Tibial nerve (tissue), 4 donors: ENCODE measurements at regions not wholly inside any gene's neighbourhood (a gene's known extent, or its start where the extent isn't known, plus 50 kb on each side); places are given as distances from the start of the nearest gene placed in this dataset.

ENCODE experiments used
- DNase-seq, 2 donors: peaks; one replicate each; pipeline ENCODE4 v3.0.0-alpha.2; 2019; ENCODE audit warnings: low spot score in 2 of 2
- H3K27ac ChIP-seq, 4 donors: fragments of 200-600 bp; sonication (generic) in 3 of 4; one replicate each; pipeline ENCODE4 v1.5.1; 2017 to 2019; ENCODE audit warnings: mild to moderate bottlenecking in 1 of 4
- H3K27me3 ChIP-seq, 2 donors: fragments of 200-600 bp; sonication (generic) in 1 of 2; one replicate each; pipeline versions ENCODE4 v1.5.1 to v1.6.0; 2017 to 2019
- H3K36me3 ChIP-seq, 3 donors: fragments of 200-600 bp; sonication (generic); one replicate each; pipeline ENCODE4 v1.5.1; 2018 to 2019
- H3K4me1 ChIP-seq, 4 donors: fragments of 200-600 bp; sonication (generic) in 3 of 4; one replicate each; pipeline ENCODE4 v1.5.1; 2017 to 2019
- H3K4me3 ChIP-seq, 4 donors: fragments of 200-600 bp; sonication (generic) in 3 of 4; one replicate each; pipeline ENCODE4 v1.5.1; 2017 to 2019; ENCODE audit warnings: mild to moderate bottlenecking in 1 of 4, moderate library complexity in 1 of 4
- H3K9me3 ChIP-seq, 4 donors: fragments of 200-600 bp; sonication (generic) in 3 of 4; one replicate each; pipeline ENCODE4 v1.5.1; 2017 to 2019
- EP300 ChIP-seq, 2 donors: sonication (generic); formaldehyde crosslinking; IDR thresholded peaks; one replicate each; pipeline ENCODE4 v1.6.1; 2017; ENCODE audit warnings: antibody characterized with exemption in 2 of 2, mild to moderate bottlenecking in 1 of 2
- POLR2A ChIP-seq, 2 donors: fragments of 450-650 bp; IDR thresholded peaks; one replicate each; pipeline ENCODE4 v1.6.1; 2017; ENCODE audit warnings: antibody characterized with exemption in 2 of 2, mild to moderate bottlenecking in 2 of 2, moderate library complexity in 2 of 2
- WGBS, 2 donors: methylation state at CpG; one replicate each; pipeline ENCODE4 v1.1.5; 2018; 5-methylcytosine and 5-hydroxymethylcytosine counted together
- TF ChIP-seq, protein P1 (sequence below), 5 experiments: fragments of 200-600 bp in 3 of 5; fragments of 450-650 bp in 2 of 5; sonication (generic) in 3 of 5; IDR thresholded peaks; one replicate each; pipeline ENCODE4 v1.5.1; 2016 to 2019; ENCODE audit warnings: antibody characterized with exemption in 5 of 5, mild to moderate bottlenecking in 3 of 5, moderate library complexity in 2 of 5

DNA sequence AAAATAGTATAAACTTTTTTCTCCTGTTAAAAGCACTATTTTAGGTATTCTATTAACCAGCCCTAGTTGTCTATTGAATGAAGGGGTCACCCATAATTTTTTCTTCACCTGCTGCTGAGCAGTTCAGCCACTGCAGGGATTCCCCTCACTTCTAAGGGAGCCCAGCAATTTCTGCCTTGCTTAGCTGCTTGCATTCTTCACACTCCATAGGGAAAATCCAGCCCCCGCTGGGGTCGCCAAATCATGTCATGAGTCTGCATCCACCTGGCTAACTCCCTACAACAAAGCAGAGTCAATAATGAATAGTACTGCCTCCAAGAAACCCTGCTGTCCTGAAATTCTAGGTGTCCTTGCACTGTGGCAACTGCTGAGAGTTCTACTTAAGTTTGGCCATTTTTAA lies 886.5 kb downstream of the CDY2B start:
- no peak for DNase-seq
- WGBS, 2 donors, result 76% methylated on average over 2 of the region's 2 CpGs; no CpG with 5 or more reads in 1 of the 2 donors

DNA sequence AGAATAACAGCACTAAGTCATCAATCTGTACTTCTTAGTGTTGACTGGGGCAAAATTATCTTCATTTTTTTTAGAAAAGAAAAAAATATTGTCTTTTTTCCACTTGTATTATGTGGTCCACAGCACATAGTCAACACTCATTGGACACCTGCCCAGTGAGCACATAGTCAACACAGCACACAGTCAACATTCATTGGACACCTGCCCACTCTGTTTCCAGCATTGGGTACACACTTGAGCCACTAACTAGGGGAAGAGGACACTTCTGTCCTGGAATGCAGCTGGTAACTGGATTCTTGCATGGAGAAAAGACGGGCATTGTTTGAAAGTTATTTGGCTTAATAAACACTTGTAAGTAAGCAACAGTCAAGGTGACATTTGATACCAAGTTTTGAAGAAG lies 898.2 kb downstream of the CDY2B start:
- no peaks in the 10 kb centered on the region for H3K4me1 ChIP-seq
- no peak for DNase-seq
- H3K36me3 ChIP-seq, result no peaks in the 10 kb centered on the region
- TF ChIP-seq POLR2A (IDR thresholded peaks at IDR 0.05), result no peak
- no peak for TF ChIP-seq EP300 (IDR thresholded peaks at IDR 0.05)
- TF ChIP-seq, protein P1, sequence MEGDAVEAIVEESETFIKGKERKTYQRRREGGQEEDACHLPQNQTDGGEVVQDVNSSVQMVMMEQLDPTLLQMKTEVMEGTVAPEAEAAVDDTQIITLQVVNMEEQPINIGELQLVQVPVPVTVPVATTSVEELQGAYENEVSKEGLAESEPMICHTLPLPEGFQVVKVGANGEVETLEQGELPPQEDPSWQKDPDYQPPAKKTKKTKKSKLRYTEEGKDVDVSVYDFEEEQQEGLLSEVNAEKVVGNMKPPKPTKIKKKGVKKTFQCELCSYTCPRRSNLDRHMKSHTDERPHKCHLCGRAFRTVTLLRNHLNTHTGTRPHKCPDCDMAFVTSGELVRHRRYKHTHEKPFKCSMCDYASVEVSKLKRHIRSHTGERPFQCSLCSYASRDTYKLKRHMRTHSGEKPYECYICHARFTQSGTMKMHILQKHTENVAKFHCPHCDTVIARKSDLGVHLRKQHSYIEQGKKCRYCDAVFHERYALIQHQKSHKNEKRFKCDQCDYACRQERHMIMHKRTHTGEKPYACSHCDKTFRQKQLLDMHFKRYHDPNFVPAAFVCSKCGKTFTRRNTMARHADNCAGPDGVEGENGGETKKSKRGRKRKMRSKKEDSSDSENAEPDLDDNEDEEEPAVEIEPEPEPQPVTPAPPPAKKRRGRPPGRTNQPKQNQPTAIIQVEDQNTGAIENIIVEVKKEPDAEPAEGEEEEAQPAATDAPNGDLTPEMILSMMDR (IDR thresholded peaks at IDR 0.05), result no peak
- no peak overlapping the region for H3K27ac ChIP-seq
- no peaks in the 10 kb centered on the region for H3K9me3 ChIP-seq
- 59% methylated on average over 1 of the region's 1 CpG; no CpG with 5 or more reads in 1 of the 2 donors for WGBS, 2 donors
- H3K4me3 ChIP-seq, result no peak overlapping the region
- no peaks in the 10 kb centered on the region for H3K27me3 ChIP-seq

More for the DNA sequence above, 886.5 kb downstream of the CDY2B start:
- Histone ChIP-seq H3K36me3 (no peaks in the 10 kb centered on the region), H3K4me1 (no peaks in the 10 kb centered on the region), H3K9me3 (no peaks in the 10 kb centered on the region), H3K4me3 (no peak overlapping the region), H3K27ac (no peak overlapping the region), H3K27me3 (no peaks in the 10 kb centered on the region)
- TF ChIP-seq, protein P1 (IDR thresholded peaks at IDR 0.05), result no peak
- TF ChIP-seq EP300 (IDR thresholded peaks at IDR 0.05), result no peak
- no peak for TF ChIP-seq POLR2A (IDR thresholded peaks at IDR 0.05)

DNA sequence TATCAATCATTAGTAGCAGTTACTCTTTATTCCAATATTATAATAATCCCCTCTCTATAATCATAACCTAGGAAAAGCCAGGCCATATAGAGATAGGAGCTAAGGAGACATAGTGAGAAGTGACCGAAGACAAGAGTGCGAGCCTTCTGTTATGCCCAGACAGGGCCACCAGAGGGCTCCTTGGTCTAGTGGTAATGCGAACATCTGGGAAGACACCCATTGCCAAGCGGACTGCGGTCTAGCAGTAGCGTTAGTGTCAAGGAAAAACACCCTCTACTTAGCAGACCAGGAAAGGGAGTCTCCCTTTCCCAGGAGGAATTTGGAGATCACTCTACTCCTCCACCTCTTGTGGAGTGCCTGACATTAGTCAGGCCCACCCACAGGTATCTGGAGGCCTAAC lies 920.9 kb downstream of the CDY2B start:
- H3K4me3 ChIP-seq, result no peak overlapping the region
- H3K4me1 ChIP-seq, result no peaks in the 10 kb centered on the region
- DNase-seq, result no peak
- no peak overlapping the region for H3K27ac ChIP-seq
- H3K27me3 ChIP-seq, result no peaks in the 10 kb centered on the region
- no peaks in the 10 kb centered on the region for H3K9me3 ChIP-seq
- TF ChIP-seq EP300 (IDR thresholded peaks at IDR 0.05), result no peak
- no peak for TF ChIP-seq POLR2A (IDR thresholded peaks at IDR 0.05)
- TF ChIP-seq, protein P1 (IDR thresholded peaks at IDR 0.05), result no peak
- 96% methylated on average over 6 of the region's 6 CpGs; no CpG with 5 or more reads in 1 of the 2 donors for WGBS, 2 donors
- no peaks in the 10 kb centered on the region for H3K36me3 ChIP-seq

DNA sequence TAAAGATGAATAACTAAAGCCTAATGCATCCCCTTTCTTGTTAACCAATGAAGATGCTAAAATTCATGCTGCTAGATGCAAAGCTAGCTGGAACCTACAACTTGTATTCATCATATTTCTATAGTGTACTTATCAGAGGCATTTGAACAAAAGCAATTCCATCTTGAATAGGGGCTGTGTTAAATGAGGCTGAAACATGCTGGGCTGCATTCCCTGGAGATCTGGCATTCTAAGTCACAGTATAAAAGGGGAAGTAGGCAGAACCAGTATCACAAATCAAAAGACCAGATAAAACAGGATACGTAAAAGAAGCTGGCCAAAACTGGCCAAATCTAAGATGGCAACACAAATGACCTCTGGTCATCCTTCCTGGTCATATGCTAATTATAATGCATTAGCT lies 932.8 kb downstream of the CDY2B start:
- Histone ChIP-seq H3K27ac (no peak overlapping the region), H3K9me3 (no peaks in the 10 kb centered on the region), H3K36me3 (no peaks in the 10 kb centered on the region), H3K4me3 (no peak overlapping the region), H3K27me3 (no peaks in the 10 kb centered on the region), H3K4me1 (no peaks in the 10 kb centered on the region)
- TF ChIP-seq POLR2A (IDR thresholded peaks at IDR 0.05), result no peak
- TF ChIP-seq EP300 (IDR thresholded peaks at IDR 0.05), result no peak
- TF ChIP-seq, protein P1 (IDR thresholded peaks at IDR 0.05), result no peak
- no peak for DNase-seq
- 40% methylated on average over 1 of the region's 1 CpG; no CpG with 5 or more reads in 1 of the 2 donors for WGBS, 2 donors
